H1 (cell line): ENCODE measurements at regions not wholly inside any gene's neighbourhood (a gene's known extent, or its start where the extent isn't known, plus 50 kb on each side); places are given as distances from the start of the nearest gene placed in this dataset.

Source experiments
- ATF2 ChIP-seq: IDR thresholded peaks from 2 replicates; pipeline ENCODE4 v1.6.1; 2012; ENCODE audit warnings: low read length, inconsistent platforms
- ATF3 ChIP-seq: IDR thresholded peaks from 2 replicates; pipeline ENCODE4 v1.6.1; 2011; ENCODE audit warnings: low read depth, mild to moderate bottlenecking, low read length; ENCODE audit not compliant: insufficient read depth
- BCL11A ChIP-seq, 2 experiments: IDR thresholded peaks; one replicate each; pipeline ENCODE4 v1.6.1; 2011; ENCODE audit warnings: low read depth in 2 of 2, low read length in 2 of 2, mild to moderate bottlenecking in 2 of 2
- EP300 ChIP-seq, 2 experiments: IDR thresholded peaks; 1 replicate in 1 of 2; 2 replicates in 1 of 2; pipeline ENCODE4 v1.6.1; 2011 to 2012; ENCODE audit warnings: low read depth in 2 of 2, low read length in 2 of 2, mild to moderate bottlenecking in 2 of 2, borderline replicate concordance in 1 of 2, inconsistent platforms in 1 of 2, moderate library complexity in 1 of 2
- FOSL1 ChIP-seq: IDR thresholded peaks from 2 replicates; pipeline ENCODE4 v1.6.1; 2011; ENCODE audit warnings: mild to moderate bottlenecking, low read depth, low read length, moderate library complexity; ENCODE audit not compliant: insufficient read depth
- MAFK ChIP-seq: IDR thresholded peaks from 2 replicates; pipeline ENCODE4 v1.6.1; 2012; ENCODE audit warnings: low read depth, mild to moderate bottlenecking, improper control_type of control experiment, low read length
- SAP30 ChIP-seq: fragments of 300-600 bp; sonication (generic); IDR thresholded peaks from 2 replicates; pipeline ENCODE4 v1.7.1; 2012; ENCODE audit warnings: low read length, moderate library complexity, mild to moderate bottlenecking, inconsistent platforms; ENCODE audit not compliant: insufficient read depth, insufficient replicate concordance
- TEAD4 ChIP-seq: IDR thresholded peaks from 2 replicates; pipeline ENCODE4 v1.6.1; 2012; ENCODE audit warnings: low read depth, low read length, inconsistent platforms, mixed read lengths

GRCh38 chr12:43162138-43162537 is 389.9 kb downstream of the ADAMTS20 start (continued):
- no peak for TF ChIP-seq ATF2
- TF ChIP-seq MAFK = no peak
- no peak for TF ChIP-seq FOSL1
- no peak for TF ChIP-seq EP300 (IDR thresholded peaks at IDR 0.05; ENCODE audit: borderline replicate concordance in 1 of 2, low read depth in 2 of 2, low read length in 2 of 2)
- TF ChIP-seq SAP30 = no peak
- no peak for TF ChIP-seq TEAD4
- TF ChIP-seq ATF3 = no peak
- TF ChIP-seq BCL11A (IDR thresholded peaks at IDR 0.05; ENCODE audit: low read depth in 2 of 2, low read length in 2 of 2) = no peak
